ENCODE measurements at regions not wholly inside any gene's neighbourhood (a gene's known extent, or its start where the extent isn't known, plus 50 kb on each side); places are given as distances from the start of the nearest gene placed in this dataset.

DNA sequence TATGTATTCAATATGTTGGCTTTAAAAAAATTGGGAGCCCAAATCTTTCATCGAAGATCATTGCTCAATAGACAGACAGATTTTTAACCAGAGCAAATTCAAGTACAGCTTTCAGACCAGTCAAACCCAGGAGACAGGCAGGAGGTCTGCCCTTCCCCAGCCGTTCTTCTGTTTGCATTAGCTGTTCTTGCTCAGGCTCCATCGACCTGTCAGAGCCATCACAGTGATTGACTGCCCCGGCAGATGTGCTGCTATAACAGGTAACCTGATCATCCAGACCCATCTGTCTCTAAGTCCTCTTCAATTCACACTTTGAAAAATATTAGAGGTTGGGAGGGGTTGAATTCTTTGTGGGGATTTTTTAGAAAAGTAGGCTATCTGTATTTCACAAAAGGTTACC lies 453.5 kb downstream of the FOXG1 start:
- TF ChIP-seq ZFP36 (IDR thresholded peaks at IDR 0.05; ENCODE audit: low read depth, low read length, partially characterized antibody) (no peak), CBX3 (IDR thresholded peaks at IDR 0.05; ENCODE audit: borderline replicate concordance in 1 of 2, low read length in 2 of 2) (no peak), RFX5 (IDR thresholded peaks at IDR 0.05; ENCODE audit: low read depth, low read length) (no peak), KLF10 (CRISPR knock-in tag; IDR thresholded peaks at IDR 0.05) (no peak), ZNF324 (CRISPR knock-in tag; IDR thresholded peaks at IDR 0.05) (no peak), ZNF766 (CRISPR knock-in tag; conservative IDR thresholded peaks at IDR 0.05) (no peak), ZFX (CRISPR knock-in tag; IDR thresholded peaks at IDR 0.05) (no peak), CHD2 (IDR thresholded peaks at IDR 0.05; ENCODE audit: low read depth, low read length) (no peak)
- TF ChIP-seq, protein P1, sequence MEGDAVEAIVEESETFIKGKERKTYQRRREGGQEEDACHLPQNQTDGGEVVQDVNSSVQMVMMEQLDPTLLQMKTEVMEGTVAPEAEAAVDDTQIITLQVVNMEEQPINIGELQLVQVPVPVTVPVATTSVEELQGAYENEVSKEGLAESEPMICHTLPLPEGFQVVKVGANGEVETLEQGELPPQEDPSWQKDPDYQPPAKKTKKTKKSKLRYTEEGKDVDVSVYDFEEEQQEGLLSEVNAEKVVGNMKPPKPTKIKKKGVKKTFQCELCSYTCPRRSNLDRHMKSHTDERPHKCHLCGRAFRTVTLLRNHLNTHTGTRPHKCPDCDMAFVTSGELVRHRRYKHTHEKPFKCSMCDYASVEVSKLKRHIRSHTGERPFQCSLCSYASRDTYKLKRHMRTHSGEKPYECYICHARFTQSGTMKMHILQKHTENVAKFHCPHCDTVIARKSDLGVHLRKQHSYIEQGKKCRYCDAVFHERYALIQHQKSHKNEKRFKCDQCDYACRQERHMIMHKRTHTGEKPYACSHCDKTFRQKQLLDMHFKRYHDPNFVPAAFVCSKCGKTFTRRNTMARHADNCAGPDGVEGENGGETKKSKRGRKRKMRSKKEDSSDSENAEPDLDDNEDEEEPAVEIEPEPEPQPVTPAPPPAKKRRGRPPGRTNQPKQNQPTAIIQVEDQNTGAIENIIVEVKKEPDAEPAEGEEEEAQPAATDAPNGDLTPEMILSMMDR (IDR thresholded peaks at IDR 0.05 in 2 of 3, conservative IDR thresholded peaks at IDR 0.05 in 1 of 3; ENCODE audit: insufficient read depth in 2 of 3, low read depth in 1 of 3, low read length in 3 of 3): no peak
- TF ChIP-seq, protein P2, sequence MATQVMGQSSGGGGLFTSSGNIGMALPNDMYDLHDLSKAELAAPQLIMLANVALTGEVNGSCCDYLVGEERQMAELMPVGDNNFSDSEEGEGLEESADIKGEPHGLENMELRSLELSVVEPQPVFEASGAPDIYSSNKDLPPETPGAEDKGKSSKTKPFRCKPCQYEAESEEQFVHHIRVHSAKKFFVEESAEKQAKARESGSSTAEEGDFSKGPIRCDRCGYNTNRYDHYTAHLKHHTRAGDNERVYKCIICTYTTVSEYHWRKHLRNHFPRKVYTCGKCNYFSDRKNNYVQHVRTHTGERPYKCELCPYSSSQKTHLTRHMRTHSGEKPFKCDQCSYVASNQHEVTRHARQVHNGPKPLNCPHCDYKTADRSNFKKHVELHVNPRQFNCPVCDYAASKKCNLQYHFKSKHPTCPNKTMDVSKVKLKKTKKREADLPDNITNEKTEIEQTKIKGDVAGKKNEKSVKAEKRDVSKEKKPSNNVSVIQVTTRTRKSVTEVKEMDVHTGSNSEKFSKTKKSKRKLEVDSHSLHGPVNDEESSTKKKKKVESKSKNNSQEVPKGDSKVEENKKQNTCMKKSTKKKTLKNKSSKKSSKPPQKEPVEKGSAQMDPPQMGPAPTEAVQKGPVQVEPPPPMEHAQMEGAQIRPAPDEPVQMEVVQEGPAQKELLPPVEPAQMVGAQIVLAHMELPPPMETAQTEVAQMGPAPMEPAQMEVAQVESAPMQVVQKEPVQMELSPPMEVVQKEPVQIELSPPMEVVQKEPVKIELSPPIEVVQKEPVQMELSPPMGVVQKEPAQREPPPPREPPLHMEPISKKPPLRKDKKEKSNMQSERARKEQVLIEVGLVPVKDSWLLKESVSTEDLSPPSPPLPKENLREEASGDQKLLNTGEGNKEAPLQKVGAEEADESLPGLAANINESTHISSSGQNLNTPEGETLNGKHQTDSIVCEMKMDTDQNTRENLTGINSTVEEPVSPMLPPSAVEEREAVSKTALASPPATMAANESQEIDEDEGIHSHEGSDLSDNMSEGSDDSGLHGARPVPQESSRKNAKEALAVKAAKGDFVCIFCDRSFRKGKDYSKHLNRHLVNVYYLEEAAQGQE (IDR thresholded peaks at IDR 0.05; ENCODE audit: borderline replicate concordance): no peak
- TF ChIP-seq, protein P2 (CRISPR knock-in tag; IDR thresholded peaks at IDR 0.05; ENCODE audit: low read depth): no peak
